ENCODE measurements at regions not wholly inside any gene's neighbourhood (a gene's known extent, or its start where the extent isn't known, plus 50 kb on each side); places are given as distances from the start of the nearest gene placed in this dataset.

GRCh38 chr19:23474172-23474571, 78.9 kb upstream of the ZNF91 start (continued):
- no peak for TF ChIP-seq ZNF318 (IDR thresholded peaks at IDR 0.05; ENCODE audit: borderline replicate concordance in 1 of 2, low read depth in 1 of 2)
- no peak for TF ChIP-seq SPI1 (IDR thresholded peaks at IDR 0.05; ENCODE audit: borderline replicate concordance, low read depth, low read length)
- no peak for TF ChIP-seq MAFG (tag; conservative IDR thresholded peaks at IDR 0.05)
- TF ChIP-seq ARID4B (CRISPR knock-in tag; IDR thresholded peaks at IDR 0.05): no peak
- TF ChIP-seq ZNF133 (CRISPR knock-in tag; IDR thresholded peaks at IDR 0.05): no peak
- TF ChIP-seq ZFP36 (IDR thresholded peaks at IDR 0.05; ENCODE audit: low read depth, low read length, partially characterized antibody): no peak
- TF ChIP-seq CREB3 (tag; conservative IDR thresholded peaks at IDR 0.05; ENCODE audit: low read depth): no peak
